Naive thymus-derived CD4-positive, alpha-beta T cell (primary cell): ENCODE measurements at regions not wholly inside any gene's neighbourhood (a gene's known extent, or its start where the extent isn't known, plus 50 kb on each side); places are given as distances from the start of the nearest gene placed in this dataset.
"Not testable (repeated sequence)": the region's sequence is repeated elsewhere in the genome, so short reads cannot be mapped to it uniquely, and the experiment has no call there.

Experiments
- ATAC-seq: fragments of 150-1000 bp; cut with Tn5 transposase; 2 replicates; pipeline ENCODE4 v1.10.0; 2021; ENCODE audit warnings: mild to moderate bottlenecking, moderate library complexity
- CTCF ChIA-PET: fragments of 350-600 bp; sonication (Branson Sonifier 250); formaldehyde crosslinking; loops from one replicate; lab custom pipeline; 2021; ENCODE audit warnings: antibody characterized with exemption; lab: Charles Lee
- POLR2A ChIA-PET: fragments of 350-600 bp; sonication (Branson Sonifier 250); formaldehyde crosslinking; loops from one replicate; lab custom pipeline; 2021; ENCODE audit warnings: antibody characterized with exemption, inconsistent platforms; lab: Charles Lee
- DNase-seq, 9 donors: peaks; one replicate each; pipeline versions ENCODE4 v3.0.0 to v3.0.0-alpha.2; 2020 to 2022; ENCODE audit warnings: mixed read lengths in 1 of 9
- H3K27ac ChIP-seq: one replicate; pipeline ENCODE4 v1.7.0; 2013; ENCODE audit warnings: mild to moderate bottlenecking, low read depth, low read length, moderate library complexity
- H3K27me3 ChIP-seq, 2 donors: one replicate each; pipeline ENCODE4 v1.7.0; 2013; ENCODE audit warnings: low read length in 2 of 2, mild to moderate bottlenecking in 2 of 2, moderate library complexity in 2 of 2; ENCODE audit not compliant: control insufficient read depth in 2 of 2, insufficient read depth in 2 of 2
- H3K36me3 ChIP-seq, 3 experiments: 1 replicate in 2 of 3; 2 replicates in 1 of 3; pipeline ENCODE4 v1.7.0; 2013; ENCODE audit warnings: low read length in 3 of 3, mild to moderate bottlenecking in 3 of 3, moderate library complexity in 1 of 3; ENCODE audit not compliant: insufficient read depth in 3 of 3, control insufficient read depth in 2 of 3
- H3K4me1 ChIP-seq, 2 donors: one replicate each; pipeline ENCODE4 v1.7.0; 2013; ENCODE audit warnings: low read length in 2 of 2, mild to moderate bottlenecking in 2 of 2, moderate library complexity in 1 of 2; ENCODE audit not compliant: control insufficient read depth in 2 of 2, insufficient read depth in 2 of 2
- H3K4me3 ChIP-seq: 2 replicates; pipeline ENCODE4 v1.7.0; 2013; ENCODE audit warnings: mild to moderate bottlenecking, low read length
- H3K9me3 ChIP-seq, 3 experiments: 1 replicate in 2 of 3; 2 replicates in 1 of 3; pipeline ENCODE4 v1.7.0; 2013; ENCODE audit warnings: low read length in 3 of 3; ENCODE audit not compliant: control insufficient read depth in 2 of 3
- H3K27ac Mint-ChIP-seq, 9 donors: one replicate each; pipeline ENCODE4 v1.8.0; 2020 to 2022; ENCODE audit warnings: mixed read lengths in 9 of 9, mild to moderate bottlenecking in 8 of 9, moderate library complexity in 5 of 9, inconsistent platforms in 2 of 9
- H3K27me3 Mint-ChIP-seq, 5 donors: one replicate each; pipeline ENCODE4 v1.8.0; 2021 to 2022; ENCODE audit warnings: mixed read lengths in 5 of 5, mild to moderate bottlenecking in 1 of 5
- H3K36me3 Mint-ChIP-seq, 5 donors: one replicate each; pipeline ENCODE4 v1.8.0; 2020 to 2022; ENCODE audit warnings: mixed read lengths in 5 of 5, mild to moderate bottlenecking in 3 of 5, inconsistent platforms in 1 of 5
- H3K4me1 Mint-ChIP-seq, 7 donors: one replicate each; pipeline ENCODE4 v1.8.0; 2020 to 2022; ENCODE audit warnings: mixed read lengths in 7 of 7, mild to moderate bottlenecking in 3 of 7, inconsistent platforms in 1 of 7
- H3K4me3 Mint-ChIP-seq, 10 donors: one replicate each; pipeline ENCODE4 v1.8.0; 2020 to 2022; ENCODE audit warnings: mild to moderate bottlenecking in 10 of 10, mixed read lengths in 10 of 10, moderate library complexity in 6 of 10, inconsistent platforms in 2 of 10
- H3K9me3 Mint-ChIP-seq, 11 donors: one replicate each; pipeline ENCODE4 v1.8.0; 2020 to 2022; ENCODE audit warnings: mixed read lengths in 11 of 11, mild to moderate bottlenecking in 4 of 11, inconsistent platforms in 1 of 11, moderate library complexity in 1 of 11
- intact Hi-C, 2 donors: fragments of 100-400 bp; cut with micrococcal nuclease; formaldehyde crosslinking; loops; one replicate each; pipeline ENCODE4 v1.15.1; 2023

- H3K9me3 ChIP-seq: no peaks in the 10 kb centered on the region
- no peak overlapping the region for H3K4me3 ChIP-seq
- Mint-ChIP-seq H3K4me3 (no peak overlapping the region), H3K36me3 (no peaks in the 10 kb centered on the region), H3K4me1 (peaks cover 0 to 12% (median 7%) of the 10 kb centered on the region in 7 donors), H3K27ac (no peak overlapping the region), H3K27me3 (peaks cover 0 to 10% (median 0%) of the 10 kb centered on the region in 5 donors), H3K9me3 (peaks cover 0 to 9% (median 2%) of the 10 kb centered on the region in 11 donors)
- intact Hi-C loops: no loop called here
- ChIA-PET POLR2A (interaction anchor here (1.8 kb wide), 1 partner anchor 10 kb away, joined by 7 read pairs; no protein-coding TSS in a partner anchor), CTCF (no interaction called here)
- no peaks in the 10 kb centered on the region for H3K36me3 ChIP-seq
- H3K27ac ChIP-seq: no peak overlapping the region
- ATAC-seq (no peak), DNase-seq (no peak)
- H3K27me3 ChIP-seq: no peaks in the 10 kb centered on the region
- no peaks in the 10 kb centered on the region for H3K4me1 ChIP-seq
These were observed 160.1 kb downstream of the DMAC1 start for GRCh38 chr9:7639471-7639870.

DNA sequence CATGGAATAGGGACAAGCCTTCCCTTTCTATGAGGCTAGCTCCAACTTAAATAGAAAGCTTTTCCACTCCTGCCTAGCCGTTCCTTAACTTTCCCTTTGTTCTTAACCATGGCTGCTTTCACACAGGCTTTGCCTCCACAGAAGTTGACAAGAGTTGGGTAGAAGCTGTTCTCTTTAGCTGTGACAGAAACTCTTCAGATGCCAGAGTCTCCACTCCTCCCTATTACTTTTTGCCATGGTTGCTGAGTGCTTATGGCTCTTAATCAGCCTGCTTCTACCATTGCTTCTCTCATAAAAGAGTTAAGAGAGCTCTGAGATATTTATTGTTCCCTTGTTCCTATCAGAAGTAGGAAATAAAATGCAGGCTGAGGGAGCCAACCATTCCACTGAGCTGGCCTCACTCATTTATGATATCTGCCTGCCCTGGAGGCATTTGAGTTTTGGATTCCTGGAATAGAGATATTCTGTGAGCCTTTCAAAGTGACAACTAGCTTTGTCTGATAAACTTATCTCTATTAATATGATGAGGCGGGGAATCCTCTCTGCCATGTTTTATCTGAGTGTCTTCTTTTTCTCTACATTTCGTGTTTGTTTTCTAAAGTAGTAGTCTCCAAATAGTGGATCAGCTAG, 162.6 kb downstream of the DMAC1 start:
- Mint-ChIP-seq H3K27me3 (peaks cover 0 to 16% (median 0%) of the 10 kb centered on the region in 5 donors), H3K9me3 (peaks cover 0 to 11% (median 2%) of the 10 kb centered on the region in 11 donors), H3K4me1 (peaks cover 0 to 12% (median 7%) of the 10 kb centered on the region in 7 donors), H3K4me3 (no peak overlapping the region), H3K36me3 (no peaks in the 10 kb centered on the region), H3K27ac (peak overlapping the region in 4 of 9 donors; percentile 6 to 19 (median 10))
- ChIA-PET CTCF (interaction anchor here (1.1 kb wide), 1 partner anchor 23 kb away, joined by 3 read pairs; no protein-coding TSS in a partner anchor), POLR2A (interaction anchor here (0.6 to 1.1 kb wide), 2 partner anchors 11 to 1055 kb away, joined by 3 to 4 read pairs; no protein-coding TSS in a partner anchor)
- Histone ChIP-seq H3K4me3 (no peak overlapping the region), H3K36me3 (no peaks in the 10 kb centered on the region), H3K27ac (no peak overlapping the region), H3K9me3 (no peaks in the 10 kb centered on the region), H3K4me1 (no peaks in the 10 kb centered on the region), H3K27me3 (no peaks in the 10 kb centered on the region)
- DNase-seq (no peak), ATAC-seq (no peak)
- intact Hi-C loops: no loop called here

DNA sequence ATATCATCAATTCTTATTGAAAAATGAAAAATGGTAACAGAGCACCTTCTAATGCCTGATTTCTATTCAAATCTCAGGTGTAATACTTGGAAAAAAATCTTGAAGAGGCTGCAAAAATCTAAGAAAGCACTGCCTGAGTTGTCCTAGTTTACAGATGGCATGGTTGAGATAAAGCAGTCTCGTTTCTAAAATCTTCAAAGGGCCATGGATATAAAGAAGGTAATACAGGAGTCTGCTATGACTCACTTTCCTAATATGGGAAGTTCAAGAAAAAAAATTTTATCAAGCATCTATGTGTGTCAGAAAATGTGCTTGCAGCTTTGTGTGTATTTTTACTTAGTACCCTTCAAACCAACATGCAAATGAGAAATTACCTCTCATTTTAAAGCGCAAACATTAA, 163.3 kb downstream of the DMAC1 start:
- Histone ChIP-seq H3K4me1 (no peaks in the 10 kb centered on the region), H3K36me3 (no peaks in the 10 kb centered on the region), H3K27me3 (no peaks in the 10 kb centered on the region), H3K27ac (no peak overlapping the region), H3K4me3 (no peak overlapping the region), H3K9me3 (no peaks in the 10 kb centered on the region)
- CTCF ChIA-PET: interaction anchor here (1.1 kb wide), 1 partner anchor 22 kb away, joined by 3 read pairs; no protein-coding TSS in a partner anchor
- intact Hi-C loops: no loop called here
- POLR2A ChIA-PET: interaction anchor here (1.1 kb wide), 1 partner anchor 10 kb away, joined by 3 read pairs; no protein-coding TSS in a partner anchor
- peaks cover 0 to 12% (median 7%) of the 10 kb centered on the region in 7 donors for H3K4me1 Mint-ChIP-seq
- H3K27ac Mint-ChIP-seq: peak overlapping the region in 2 of 9 donors; percentile 11 to 20
- H3K9me3 Mint-ChIP-seq: peaks cover 0 to 11% (median 6%) of the 10 kb centered on the region in 11 donors
- no peak overlapping the region for H3K4me3 Mint-ChIP-seq
- DNase-seq (no peak), ATAC-seq (no peak)
- H3K27me3 Mint-ChIP-seq: peaks cover 0 to 19% (median 0%) of the 10 kb centered on the region in 5 donors
- H3K36me3 Mint-ChIP-seq: peaks cover 0 to 2% (median 0%) of the 10 kb centered on the region in 5 donors

- Histone ChIP-seq H3K27ac (peak overlapping the region; percentile 52), H3K4me3 (peak overlapping the region; percentile 46), H3K4me1 (peaks cover 10 to 15% of the 10 kb centered on the region in 2 donors)
- CTCF ChIA-PET: interaction anchor here (0.6 to 3.3 kb wide), 4 partner anchors 12 to 603 kb away, joined by 3 to 14 read pairs (median 4); no protein-coding TSS in a partner anchor
- POLR2A ChIA-PET: interaction anchor here (0.9 to 2.7 kb wide), 4 partner anchors 9 to 163 kb away, joined by 3 to 16 read pairs (median 3); no protein-coding TSS in a partner anchor
- not testable (repeated sequence) for H3K9me3 ChIP-seq, H3K36me3 ChIP-seq, H3K27me3 ChIP-seq
- intact Hi-C loops: loop anchor here (1.0 to 5.0 kb wide), 5 partner anchors 12 to 350 kb away; partner anchors contain the start of gene DMAC1 (in 1 of the 2)
- Mint-ChIP-seq H3K27me3 (peaks cover 0 to 16% (median 0%) of the 10 kb centered on the region in 5 donors), H3K4me3 (peak overlapping the region; percentile 47 to 87 (median 79)), H3K36me3 (peaks cover 29 to 56% (median 39%) of the 10 kb centered on the region in 5 donors), H3K9me3 (peaks cover 24 to 78% (median 55%) of the 10 kb centered on the region in 11 donors), H3K27ac (peak overlapping the region; percentile 68 to 92 (median 90)), H3K4me1 (peaks cover 16 to 39% (median 30%) of the 10 kb centered on the region in 7 donors)
- ATAC-seq: peak; percentile 69
- DNase-seq: peak; percentile 9 to 84 (median 74)
These were observed 173.0 kb downstream of the DMAC1 start for GRCh38 chr9:7626571-7627029.

- DNase-seq: no peak
- intact Hi-C loops: no loop called here
- Mint-ChIP-seq H3K9me3 (peaks cover 9 to 37% (median 23%) of the 10 kb centered on the region in 11 donors), H3K4me1 (peaks cover 12 to 29% (median 23%) of the 10 kb centered on the region in 7 donors), H3K4me3 (no peak overlapping the region), H3K36me3 (peaks cover 4 to 27% (median 11%) of the 10 kb centered on the region in 5 donors), H3K27me3 (no peaks in the 10 kb centered on the region), H3K27ac (no peak overlapping the region)
- Histone ChIP-seq H3K4me1 (peaks cover 10 to 15% of the 10 kb centered on the region in 2 donors), H3K36me3 (no peaks in the 10 kb centered on the region), H3K27ac (no peak overlapping the region), H3K9me3 (no peaks in the 10 kb centered on the region), H3K27me3 (no peaks in the 10 kb centered on the region), H3K4me3 (no peak overlapping the region)
- ATAC-seq: no peak
- CTCF ChIA-PET: interaction anchor here (0.9 kb wide), 1 partner anchor 37 kb away, joined by 3 read pairs; no protein-coding TSS in a partner anchor
- POLR2A ChIA-PET: interaction anchor here (0.6 kb wide), 2 partner anchors 11 to 34 kb away, joined by 3 read pairs; no protein-coding TSS in a partner anchor
These were observed 177.1 kb downstream of the DMAC1 start for GRCh38 chr9:7622481-7622880.

- ATAC-seq (no peak), DNase-seq (no peak)
- peak overlapping the region in 2 of 10 donors; percentile 30 to 81 for H3K4me3 Mint-ChIP-seq
- H3K4me1 Mint-ChIP-seq: peaks cover 18 to 50% (median 38%) of the 10 kb centered on the region in 7 donors
- POLR2A ChIA-PET: interaction anchor here (2.9 kb wide), 1 partner anchor 11 kb away, joined by 16 read pairs; no protein-coding TSS in a partner anchor
- H3K27ac Mint-ChIP-seq: peak overlapping the region in 3 of 9 donors; percentile 26 to 87 (median 85)
- Histone ChIP-seq H3K36me3 (no peaks in the 10 kb centered on the region), H3K9me3 (no peaks in the 10 kb centered on the region), H3K4me3 (no peak overlapping the region), H3K27ac (no peak overlapping the region), H3K4me1 (peaks cover 9 to 29% of the 10 kb centered on the region in 2 donors), H3K27me3 (no peaks in the 10 kb centered on the region)
- H3K36me3 Mint-ChIP-seq: peaks cover 0 to 12% (median 0%) of the 10 kb centered on the region in 5 donors
- H3K9me3 Mint-ChIP-seq: peaks cover 0 to 11% (median 3%) of the 10 kb centered on the region in 11 donors
- intact Hi-C loops: no loop called here
- CTCF ChIA-PET: interaction anchor here (0.6 to 2.4 kb wide), 3 partner anchors 12 to 738 kb away, joined by 3 to 15 read pairs (median 14); no protein-coding TSS in a partner anchor
- peaks cover 0 to 11% (median 0%) of the 10 kb centered on the region in 5 donors for H3K27me3 Mint-ChIP-seq
These were observed 184.2 kb downstream of the DMAC1 start for GRCh38 chr9:7615344-7615743.
